ENCODE measurements at regions not wholly inside any gene's neighbourhood (a gene's known extent, or its start where the extent isn't known, plus 50 kb on each side); places are given as distances from the start of the nearest gene placed in this dataset.
"Not testable (repeated sequence)": the region's sequence is repeated elsewhere in the genome, so short reads cannot be mapped to it uniquely, and the experiment has no call there.

GRCh38 chr12:33678221-33678964, 238.8 kb upstream of the SYT10 start:
- no peak for DNase-seq (ENCODE audit: low read depth)

- DNase-seq (ENCODE audit: low read depth) = no peak
Measured at GRCh38 chr12:33690562-33690961, 250.9 kb upstream of the SYT10 start.

GRCh38 chr12:33703221-33703620, 263.6 kb upstream of the SYT10 start:
- no peak for DNase-seq (ENCODE audit: low read depth)

GRCh38 chr12:33706927-33707326, 267.3 kb upstream of the SYT10 start:
- DNase-seq (ENCODE audit: low read depth) = no peak

GRCh38 chr12:33708935-33709334, 269.3 kb upstream of the SYT10 start:
- no peak for DNase-seq (ENCODE audit: low read depth)

- no peak for DNase-seq (ENCODE audit: low read depth)
Measured at GRCh38 chr12:33710548-33710947, 270.9 kb upstream of the SYT10 start.

- no peak for DNase-seq (ENCODE audit: low read depth)
Measured at GRCh38 chr12:33718631-33719030, 279.0 kb upstream of the SYT10 start.

- no peak for DNase-seq (ENCODE audit: low read depth)
Measured at GRCh38 chr12:33721561-33721960, 281.9 kb upstream of the SYT10 start.

- no peak for DNase-seq (ENCODE audit: low read depth)
Measured at GRCh38 chr12:33724867-33725266, 285.2 kb upstream of the SYT10 start.

- no peak for DNase-seq (ENCODE audit: low read depth)
Measured at GRCh38 chr12:33734871-33735270, 287.4 kb upstream of the ALG10 start.

- no peak for DNase-seq (ENCODE audit: low read depth)
Measured at GRCh38 chr12:33752854-33753253, 269.4 kb upstream of the ALG10 start.

GRCh38 chr12:33757701-33758100, 264.6 kb upstream of the ALG10 start:
- DNase-seq (ENCODE audit: low read depth) = no peak

- DNase-seq (ENCODE audit: low read depth) = no peak
Measured at GRCh38 chr12:33759279-33759678, 263.0 kb upstream of the ALG10 start.

- DNase-seq (ENCODE audit: low read depth) = no peak
Measured at GRCh38 chr12:33763331-33763730, 259.0 kb upstream of the ALG10 start.

- DNase-seq (ENCODE audit: low read depth) = no peak
Measured at GRCh38 chr12:33770652-33771051, 251.6 kb upstream of the ALG10 start.

GRCh38 chr12:33771889-33772288, 250.4 kb upstream of the ALG10 start:
- no peak for DNase-seq (ENCODE audit: low read depth)

GRCh38 chr12:33773091-33773490, 249.2 kb upstream of the ALG10 start:
- DNase-seq (ENCODE audit: low read depth) = not testable (repeated sequence)

GRCh38 chr12:33786532-33786931, 235.8 kb upstream of the ALG10 start:
- DNase-seq (ENCODE audit: low read depth) = no peak

GRCh38 chr12:33794954-33795353, 227.3 kb upstream of the ALG10 start:
- no peak for DNase-seq (ENCODE audit: low read depth)

GRCh38 chr12:33795536-33795935, 226.8 kb upstream of the ALG10 start:
- DNase-seq (ENCODE audit: low read depth) = no peak

GRCh38 chr12:33813536-33813935, 208.8 kb upstream of the ALG10 start:
- DNase-seq (ENCODE audit: low read depth) = no peak

GRCh38 chr12:33817713-33818112, 204.6 kb upstream of the ALG10 start:
- DNase-seq (ENCODE audit: low read depth) = no peak

- DNase-seq (ENCODE audit: low read depth) = no peak
Measured at GRCh38 chr12:33818313-33818712, 204.0 kb upstream of the ALG10 start.

GRCh38 chr12:33825442-33825841, 196.9 kb upstream of the ALG10 start:
- no peak for DNase-seq (ENCODE audit: low read depth)

Data from EH (cell line).